Ascending aorta (tissue), 2 donors: ENCODE measurements at regions not wholly inside any gene's neighbourhood (a gene's known extent, or its start where the extent isn't known, plus 50 kb on each side); places are given as distances from the start of the nearest gene placed in this dataset.
"Not testable (repeated sequence)": the region's sequence is repeated elsewhere in the genome, so short reads cannot be mapped to it uniquely, and the experiment has no call there.

Source experiments
- DNase-seq, 2 donors: peaks; one replicate each; pipeline ENCODE4 v3.0.0-alpha.2; 2019; ENCODE audit warnings: low spot score in 2 of 2
- H3K27ac ChIP-seq, 2 donors: fragments of 200-600 bp; sonication (generic); one replicate each; pipeline ENCODE4 v1.5.1; 2016 to 2017; ENCODE audit warnings: mild to moderate bottlenecking in 1 of 2
- H3K27me3 ChIP-seq: fragments of 200-600 bp; sonication (generic); one replicate; pipeline ENCODE4 v1.5.1; 2017
- H3K36me3 ChIP-seq, 2 donors: fragments of 200-600 bp; sonication (generic); one replicate each; pipeline ENCODE4 v1.5.1; 2016
- H3K4me1 ChIP-seq, 2 donors: fragments of 200-600 bp; sonication (generic); one replicate each; pipeline ENCODE4 v1.5.1; 2016 to 2017; ENCODE audit warnings: mild to moderate bottlenecking in 1 of 2
- H3K4me3 ChIP-seq, 2 donors: fragments of 200-600 bp; sonication (generic); one replicate each; pipeline ENCODE4 v1.5.1; 2016 to 2017; ENCODE audit warnings: mild to moderate bottlenecking in 1 of 2
- H3K9me3 ChIP-seq, 2 donors: fragments of 200-600 bp; sonication (generic); one replicate each; pipeline ENCODE4 v1.5.1; 2016
- CTCF ChIP-seq, 3 experiments: fragments of 200-600 bp in 2 of 3; fragments of 450-650 bp in 1 of 3; sonication (generic) in 2 of 3; IDR thresholded peaks; one replicate each; pipeline ENCODE4 v1.5.1; 2016 to 2019; ENCODE audit warnings: antibody characterized with exemption in 3 of 3, mild to moderate bottlenecking in 1 of 3, moderate library complexity in 1 of 3
- intact Hi-C: fragments of 100-400 bp; cut with DNase I; formaldehyde crosslinking; loops from one replicate; pipeline ENCODE4 v1.15.1; 2023

GRCh38 chr7:56697058-56697457 lies 435.2 kb downstream of the ZNF479 start:
- intact Hi-C loops, DNase-seq, H3K9me3 ChIP-seq, H3K4me1 ChIP-seq, H3K27me3 ChIP-seq, H3K4me3 ChIP-seq, H3K27ac ChIP-seq, H3K36me3 ChIP-seq: not testable (repeated sequence)

GRCh38 chr7:56686276-56686859 lies 445.9 kb downstream of the ZNF479 start:
- TF ChIP-seq CTCF (IDR thresholded peaks at IDR 0.05), result no peak
- H3K9me3 ChIP-seq, result peaks cover 13 to 30% of the 10 kb centered on the region in 2 donors
- no peak overlapping the region for H3K4me3 ChIP-seq

DNA sequence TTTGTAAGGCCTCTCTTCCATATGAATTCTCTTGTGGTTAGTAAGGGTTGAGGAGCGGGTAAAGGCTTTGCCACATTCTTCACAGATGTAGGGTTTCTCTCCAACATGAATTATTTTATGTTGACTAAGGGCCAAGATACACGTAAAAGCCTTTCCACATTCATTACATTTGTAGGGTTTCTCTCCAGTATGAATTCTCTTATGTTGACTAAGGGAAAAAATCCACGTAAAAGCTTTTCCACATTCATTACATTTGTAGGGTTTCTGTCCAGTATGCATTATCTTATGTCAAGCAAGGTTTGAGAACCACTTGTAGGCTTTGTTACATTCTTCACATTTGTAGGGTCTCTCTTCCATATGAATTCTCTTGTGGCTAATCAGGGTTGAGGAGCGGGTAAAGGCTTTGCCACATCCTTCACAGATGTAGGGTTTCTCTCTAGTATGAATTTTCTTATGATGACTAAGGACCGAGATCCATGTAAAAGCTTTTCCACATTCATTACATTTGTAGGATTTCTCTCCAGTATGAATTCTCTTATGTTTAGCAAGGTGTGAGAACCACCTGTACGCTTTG lies 493.0 kb downstream of the ZNF479 start:
- DNase-seq, result no peak
- no peak overlapping the region for H3K27ac ChIP-seq
- no peaks in the 10 kb centered on the region for H3K27me3 ChIP-seq
- no peaks in the 10 kb centered on the region for H3K36me3 ChIP-seq
- H3K9me3 ChIP-seq, result peaks cover 20 to 51% of the 10 kb centered on the region in 2 donors
- no peaks in the 10 kb centered on the region for H3K4me1 ChIP-seq
- intact Hi-C loops, result loop anchor here (10.0 kb wide), 1 partner anchor 884 kb away; no protein-coding TSS in a partner anchor
- no peak for TF ChIP-seq CTCF (IDR thresholded peaks at IDR 0.05)
- H3K4me3 ChIP-seq, result no peak overlapping the region

More at GRCh38 chr7:56686276-56686859, 445.9 kb downstream of the ZNF479 start:
- no peak for DNase-seq
- H3K36me3 ChIP-seq, result no peaks in the 10 kb centered on the region
- intact Hi-C loops, result no loop called here
- H3K27me3 ChIP-seq, result no peaks in the 10 kb centered on the region
- no peak overlapping the region for H3K27ac ChIP-seq
- H3K4me1 ChIP-seq, result no peaks in the 10 kb centered on the region

DNA sequence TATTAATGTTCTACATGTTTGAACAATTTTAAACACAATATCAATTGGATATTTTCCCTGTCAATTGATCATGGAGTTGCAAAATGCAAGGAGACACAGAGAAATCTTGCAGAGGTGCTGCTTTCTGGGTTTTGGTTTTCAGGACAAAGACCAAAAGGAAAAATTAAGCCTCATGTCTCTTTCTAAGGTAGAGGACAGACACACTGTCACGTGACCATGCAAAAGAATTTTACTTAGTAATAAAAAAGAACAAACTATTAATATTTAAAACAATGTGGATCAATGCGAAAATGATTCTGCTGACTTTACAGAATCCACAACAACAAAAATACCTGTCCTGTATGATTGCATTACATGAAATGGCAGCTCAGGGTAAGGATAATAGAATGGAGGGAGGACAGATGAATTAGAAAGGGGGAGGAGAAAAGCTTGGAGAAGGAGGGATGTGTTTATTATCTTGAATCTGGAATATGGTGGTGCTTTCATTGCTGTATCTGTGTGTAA lies 493.7 kb upstream of the NUPR2 start:
- no peak for TF ChIP-seq CTCF (IDR thresholded peaks at IDR 0.05)
- Histone ChIP-seq H3K4me1 (no peaks in the 10 kb centered on the region), H3K4me3 (no peak overlapping the region), H3K27me3 (no peaks in the 10 kb centered on the region), H3K36me3 (no peaks in the 10 kb centered on the region), H3K27ac (no peak overlapping the region), H3K9me3 (no peaks in the 10 kb centered on the region)
- intact Hi-C loops, result no loop called here
- no peak for DNase-seq

GRCh38 chr7:56605146-56605545 lies 488.9 kb upstream of the NUPR2 start:
- H3K36me3 ChIP-seq, result no peaks in the 10 kb centered on the region
- H3K27ac ChIP-seq, result no peak overlapping the region
- H3K9me3 ChIP-seq, result no peaks in the 10 kb centered on the region
- no peaks in the 10 kb centered on the region for H3K4me1 ChIP-seq
- H3K27me3 ChIP-seq, result no peaks in the 10 kb centered on the region
- H3K4me3 ChIP-seq, result no peak overlapping the region
- TF ChIP-seq CTCF (IDR thresholded peaks at IDR 0.05), result no peak
- no peak for DNase-seq
- intact Hi-C loops, result no loop called here

DNA sequence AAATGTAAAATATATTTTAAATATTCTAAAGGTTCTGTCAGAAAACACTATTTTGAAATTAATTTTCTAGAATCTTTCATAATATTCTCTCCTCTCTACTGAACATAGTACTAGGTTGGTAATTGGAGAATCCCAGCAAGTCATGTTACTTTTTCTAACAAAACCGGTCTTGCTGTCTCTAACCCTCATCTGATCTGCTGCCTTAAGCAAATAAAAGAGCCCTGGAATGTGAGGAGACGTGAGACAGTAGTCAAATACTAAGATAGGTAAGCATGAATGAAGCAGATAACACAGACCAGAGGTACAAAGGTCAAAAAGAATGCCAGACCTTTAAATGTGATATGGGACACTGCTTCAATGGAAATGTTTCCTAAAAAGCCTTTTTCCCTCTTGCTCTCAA lies 462.4 kb upstream of the NUPR2 start:
- H3K36me3 ChIP-seq, result no peaks in the 10 kb centered on the region
- intact Hi-C loops, result no loop called here
- no peak for DNase-seq
- no peaks in the 10 kb centered on the region for H3K4me1 ChIP-seq
- no peaks in the 10 kb centered on the region for H3K27me3 ChIP-seq
- H3K4me3 ChIP-seq, result no peak overlapping the region
- no peaks in the 10 kb centered on the region for H3K9me3 ChIP-seq
- no peak for TF ChIP-seq CTCF (IDR thresholded peaks at IDR 0.05)
- no peak overlapping the region for H3K27ac ChIP-seq
